ENCODE measurements at regions not wholly inside any gene's neighbourhood (a gene's known extent, or its start where the extent isn't known, plus 50 kb on each side); places are given as distances from the start of the nearest gene placed in this dataset.
"Not testable (repeated sequence)": the region's sequence is repeated elsewhere in the genome, so short reads cannot be mapped to it uniquely, and the experiment has no call there.

- TF ChIP-seq EED (IDR thresholded peaks at IDR 0.05; ENCODE audit: low read depth) (peak; percentile 73), NR2C1 (IDR thresholded peaks at IDR 0.05) (peak; percentile 24; the same call in 1 of the 2 replicates), EP300 (IDR thresholded peaks at IDR 0.05; ENCODE audit: borderline replicate concordance in 1 of 2, control insufficient read depth in 1 of 2, low read depth in 2 of 2, low read length in 2 of 2) (peak in 1 of 2 experiments; percentile 63; a peak in 2 of 4 replicates), IKZF2 (IDR thresholded peaks at IDR 0.05) (0 out of 4 replicates have a peak, but pooled peaks of 1 of the 2 experiments have one; percentile 12), PAX5 (IDR thresholded peaks at IDR 0.05; ENCODE audit: borderline replicate concordance, low read depth, low read length) (peak; percentile 60; the same call in 1 of the 2 replicates), YY1 (IDR thresholded peaks at IDR 0.05; ENCODE audit: low read depth, low read length) (0 out of 2 replicates have a peak, but pooled peaks have one; percentile 13), CREB1 (IDR thresholded peaks at IDR 0.05; ENCODE audit: low read depth) (0 out of 2 replicates have a peak, but pooled peaks have one; percentile 40)
These were observed 141.3 kb downstream of the CCDC74A start (continued) for GRCh38 chr2:131668794-131669540.

- ChIA-PET RAD21 (ENCODE audit: unreplicated experiment) (interaction anchor here (0.7 to 3.3 kb wide), 13 partner anchors 10 to 1513 kb away, joined by 3 to 39 read pairs (median 4); a partner anchor contains a TSS), SMC1A (ENCODE audit: uncharacterized antibody, unreplicated experiment) (interaction anchor here (0.6 to 3.0 kb wide), 13 partner anchors 10 to 1339 kb away, joined by 3 to 22 read pairs (median 4); no protein-coding TSS in a partner anchor), POLR2A (interaction anchor here (1.1 kb wide), 1 partner anchor 37 kb away, joined by 3 read pairs; no protein-coding TSS in a partner anchor), CTCF (interaction anchor here (0.6 to 4.2 kb wide), 23 partner anchors 10 to 1494 kb away, joined by 3 to 74 read pairs (median 5); partner anchors contain the start of genes CCDC74A and MZT2A)
- BruUV-seq (replicated peaks); H3K27me3 ChIP-seq (replicated peaks in 1 of 2; ENCODE audit: control insufficient read depth in 2 of 2, insufficient read depth in 2 of 2, low read length in 1 of 2); H3K4me3 ChIP-seq; DNase-seq (ENCODE audit: low read depth, low spot score); FAIRE-seq; H3K27ac ChIP-seq (ENCODE audit: control insufficient read depth, insufficient read depth); H4K20me1 ChIP-seq (ENCODE audit: control insufficient read depth, insufficient read depth); H3K9ac ChIP-seq (ENCODE audit: control insufficient read depth, insufficient read depth, low read length); H3K36me3 ChIP-seq (ENCODE audit: control insufficient read depth in 2 of 2, insufficient read depth in 2 of 2, low read length in 1 of 2); H3K79me2 ChIP-seq (ENCODE audit: control insufficient read depth, insufficient read depth, low read length); ATAC-seq; H3K9me3 ChIP-seq (replicated peaks; ENCODE audit: control insufficient read depth, insufficient read depth, low read length): not testable (repeated sequence)
- H2AFZ ChIP-seq (ENCODE audit: control insufficient read depth, low read depth, low read length): peak overlapping the region; percentile 71; the same call in 1 of the 2 replicates
- peak overlapping the region; percentile 86 for H3K4me2 ChIP-seq (ENCODE audit: control insufficient read depth, insufficient read depth)
- peaks cover 19% of the 10 kb centered on the region for H3K4me1 ChIP-seq (ENCODE audit: control insufficient read depth, insufficient read depth, low read length)
- WGBS (ENCODE audit: insufficient coverage, insufficient replicate concordance, low lambda C conversion rate, missing lambda C conversion rate): 78% methylated on average over 28 of the region's 28 CpGs
- in situ Hi-C loops (cut with MboI): loop anchor here (5.0 to 10.0 kb wide), 4 partner anchors 133 to 1517 kb away; no protein-coding TSS in a partner anchor
- intact Hi-C loops (cut with micrococcal nuclease; ENCODE audit: unreplicated experiment): loop anchor here (1.0 to 10.0 kb wide), 6 partner anchors 91 to 1514 kb away; partner anchors contain the start of gene MZT2A
These were observed 144.3 kb downstream of the CCDC74A start for GRCh38 chr2:131671841-131672470.
